Adrenal gland (tissue), 5 donors: ENCODE measurements at regions not wholly inside any gene's neighbourhood (a gene's known extent, or its start where the extent isn't known, plus 50 kb on each side); places are given as distances from the start of the nearest gene placed in this dataset.

Source experiments
- POLR2A ChIP-seq, 2 donors: fragments of 450-650 bp; IDR thresholded peaks; one replicate each; pipeline ENCODE4 v1.6.1; 2017; ENCODE audit warnings: antibody characterized with exemption in 2 of 2, mild to moderate bottlenecking in 2 of 2, moderate library complexity in 1 of 2
- TF ChIP-seq, protein P1 (sequence below), 6 experiments: fragments of 450-650 bp in 4 of 6; fragments of 200-600 bp in 2 of 6; sonication (generic) in 1 of 6; IDR thresholded peaks; 1 replicate in 5 of 6; 2 replicates in 1 of 6; pipeline versions ENCODE4 v1.5.1 to v1.8.0; 2016 to 2021; ENCODE audit warnings: antibody characterized with exemption in 6 of 6, mild to moderate bottlenecking in 2 of 6, moderate library complexity in 1 of 6
- donor health status: DM: no; HTN: no; CAD: no.

GRCh38 chr1:242886137-242886536 is 361.6 kb upstream of the PLD5 start:
- TF ChIP-seq, protein P1, sequence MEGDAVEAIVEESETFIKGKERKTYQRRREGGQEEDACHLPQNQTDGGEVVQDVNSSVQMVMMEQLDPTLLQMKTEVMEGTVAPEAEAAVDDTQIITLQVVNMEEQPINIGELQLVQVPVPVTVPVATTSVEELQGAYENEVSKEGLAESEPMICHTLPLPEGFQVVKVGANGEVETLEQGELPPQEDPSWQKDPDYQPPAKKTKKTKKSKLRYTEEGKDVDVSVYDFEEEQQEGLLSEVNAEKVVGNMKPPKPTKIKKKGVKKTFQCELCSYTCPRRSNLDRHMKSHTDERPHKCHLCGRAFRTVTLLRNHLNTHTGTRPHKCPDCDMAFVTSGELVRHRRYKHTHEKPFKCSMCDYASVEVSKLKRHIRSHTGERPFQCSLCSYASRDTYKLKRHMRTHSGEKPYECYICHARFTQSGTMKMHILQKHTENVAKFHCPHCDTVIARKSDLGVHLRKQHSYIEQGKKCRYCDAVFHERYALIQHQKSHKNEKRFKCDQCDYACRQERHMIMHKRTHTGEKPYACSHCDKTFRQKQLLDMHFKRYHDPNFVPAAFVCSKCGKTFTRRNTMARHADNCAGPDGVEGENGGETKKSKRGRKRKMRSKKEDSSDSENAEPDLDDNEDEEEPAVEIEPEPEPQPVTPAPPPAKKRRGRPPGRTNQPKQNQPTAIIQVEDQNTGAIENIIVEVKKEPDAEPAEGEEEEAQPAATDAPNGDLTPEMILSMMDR (IDR thresholded peaks at IDR 0.05), result no peak
- no peak for TF ChIP-seq POLR2A (IDR thresholded peaks at IDR 0.05)
